Thyroid gland (tissue), 4 donors: ENCODE measurements at regions not wholly inside any gene's neighbourhood (a gene's known extent, or its start where the extent isn't known, plus 50 kb on each side); places are given as distances from the start of the nearest gene placed in this dataset.

Source experiments
- DNase-seq, 2 donors: peaks; one replicate each; pipeline ENCODE4 v3.0.0-alpha.2; 2019
- H3K27ac ChIP-seq, 3 donors: fragments of 200-600 bp; sonication (generic); 1 replicate in 2 of 3; 2 replicates in 1 of 3; pipeline ENCODE4 v1.5.1; 2016 to 2019; ENCODE audit warnings: mild to moderate bottlenecking in 1 of 3, moderate library complexity in 1 of 3
- H3K27me3 ChIP-seq: fragments of 200-600 bp; sonication (generic); one replicate; pipeline ENCODE4 v1.5.1; 2019
- H3K36me3 ChIP-seq, 2 donors: fragments of 200-600 bp; sonication (generic); one replicate each; pipeline ENCODE4 v1.5.1; 2016 to 2019
- H3K4me1 ChIP-seq, 2 donors: fragments of 200-600 bp; sonication (generic); one replicate each; pipeline ENCODE4 v1.5.1; 2017 to 2019
- H3K4me3 ChIP-seq, 3 donors: fragments of 200-600 bp; sonication (generic); replicated peaks in 1 of 3; 1 replicate in 2 of 3; 2 replicates in 1 of 3; pipeline ENCODE4 v1.5.1; 2016; ENCODE audit warnings: mild to moderate bottlenecking in 1 of 3
- H3K9me3 ChIP-seq: fragments of 200-600 bp; sonication (generic); one replicate; pipeline ENCODE4 v1.5.1; 2017
- POLR2A ChIP-seq, 2 donors: fragments of 450-650 bp; IDR thresholded peaks; one replicate each; pipeline ENCODE4 v1.6.1; 2017; ENCODE audit warnings: antibody characterized with exemption in 2 of 2, mild to moderate bottlenecking in 2 of 2, moderate library complexity in 1 of 2
- WGBS, 2 donors: methylation state at CpG; one replicate each; pipeline ENCODE4 v1.1.5; 2017; 5-methylcytosine and 5-hydroxymethylcytosine counted together
- intact Hi-C: fragments of 100-400 bp; cut with DNase I; formaldehyde crosslinking; loops from one replicate; pipeline ENCODE4 v1.15.1; 2023
- TF ChIP-seq, protein P1 (sequence below), 6 experiments: fragments of 200-600 bp in 3 of 6; fragments of 450-650 bp in 3 of 6; sonication (generic) in 3 of 6; IDR thresholded peaks; one replicate each; pipeline ENCODE4 v1.5.1; 2016 to 2019; ENCODE audit warnings: antibody characterized with exemption in 6 of 6, mild to moderate bottlenecking in 2 of 6, inconsistent platforms in 1 of 6, moderate library complexity in 1 of 6

DNA sequence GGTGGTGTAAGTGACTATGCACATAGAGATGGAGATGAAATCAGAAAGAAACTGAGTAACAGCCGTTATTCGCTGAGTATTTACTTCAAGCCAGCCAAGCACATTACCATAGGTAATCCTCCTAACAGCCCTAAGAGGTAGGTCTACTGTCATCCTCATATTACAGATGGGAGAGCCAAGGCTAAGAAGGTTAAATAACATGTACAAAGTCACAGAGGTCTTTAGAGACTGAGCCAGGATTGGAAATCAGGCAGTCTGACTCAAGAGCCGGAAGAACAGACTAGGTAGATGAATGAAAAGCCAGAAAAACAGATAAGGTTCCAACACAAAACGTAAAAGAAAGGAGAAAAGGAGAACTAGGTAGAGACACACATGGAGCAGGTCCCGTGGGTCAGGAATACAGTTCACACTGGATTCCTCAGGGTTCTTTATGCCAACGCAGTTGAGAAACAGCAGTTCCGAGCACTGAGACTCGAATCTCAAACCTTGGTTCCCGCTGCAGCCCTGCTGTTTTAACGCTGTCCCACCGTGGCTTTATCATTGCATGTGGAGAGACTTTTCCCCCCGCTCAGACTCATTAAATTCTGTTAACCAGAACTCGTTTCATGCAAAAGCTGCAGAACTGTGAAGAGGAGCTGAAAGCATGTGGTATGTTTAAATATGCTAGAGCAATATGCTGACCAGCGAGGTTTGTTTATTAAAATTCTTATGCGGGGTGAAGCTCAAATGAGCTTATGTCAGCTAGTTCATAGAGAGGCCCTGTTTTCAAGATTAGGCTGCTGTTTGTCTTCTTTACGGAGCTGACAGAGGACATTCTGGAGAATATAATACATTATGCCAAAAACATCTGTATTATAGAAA is 537.9 kb downstream of the CD83 start:
- WGBS, 2 donors: 74% methylated on average over 16 of the region's 16 CpGs
- Histone ChIP-seq H3K27me3 (no peaks in the 10 kb centered on the region), H3K36me3 (no peaks in the 10 kb centered on the region), H3K4me3 (no peak overlapping the region), H3K27ac (no peak overlapping the region), H3K9me3 (no peaks in the 10 kb centered on the region), H3K4me1 (peaks cover 0 to 6% of the 10 kb centered on the region in 2 donors)
- no peak for DNase-seq
- intact Hi-C loops: no loop called here
- TF ChIP-seq, protein P1, sequence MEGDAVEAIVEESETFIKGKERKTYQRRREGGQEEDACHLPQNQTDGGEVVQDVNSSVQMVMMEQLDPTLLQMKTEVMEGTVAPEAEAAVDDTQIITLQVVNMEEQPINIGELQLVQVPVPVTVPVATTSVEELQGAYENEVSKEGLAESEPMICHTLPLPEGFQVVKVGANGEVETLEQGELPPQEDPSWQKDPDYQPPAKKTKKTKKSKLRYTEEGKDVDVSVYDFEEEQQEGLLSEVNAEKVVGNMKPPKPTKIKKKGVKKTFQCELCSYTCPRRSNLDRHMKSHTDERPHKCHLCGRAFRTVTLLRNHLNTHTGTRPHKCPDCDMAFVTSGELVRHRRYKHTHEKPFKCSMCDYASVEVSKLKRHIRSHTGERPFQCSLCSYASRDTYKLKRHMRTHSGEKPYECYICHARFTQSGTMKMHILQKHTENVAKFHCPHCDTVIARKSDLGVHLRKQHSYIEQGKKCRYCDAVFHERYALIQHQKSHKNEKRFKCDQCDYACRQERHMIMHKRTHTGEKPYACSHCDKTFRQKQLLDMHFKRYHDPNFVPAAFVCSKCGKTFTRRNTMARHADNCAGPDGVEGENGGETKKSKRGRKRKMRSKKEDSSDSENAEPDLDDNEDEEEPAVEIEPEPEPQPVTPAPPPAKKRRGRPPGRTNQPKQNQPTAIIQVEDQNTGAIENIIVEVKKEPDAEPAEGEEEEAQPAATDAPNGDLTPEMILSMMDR (IDR thresholded peaks at IDR 0.05): no peak
- no peak for TF ChIP-seq POLR2A (IDR thresholded peaks at IDR 0.05)

- Histone ChIP-seq H3K27me3 (no peaks in the 10 kb centered on the region), H3K4me3 (no peak overlapping the region), H3K27ac (no peak overlapping the region), H3K4me1 (peaks cover 6 to 12% of the 10 kb centered on the region in 2 donors), H3K9me3 (no peaks in the 10 kb centered on the region), H3K36me3 (no peaks in the 10 kb centered on the region)
- no peak for DNase-seq
- no peak for TF ChIP-seq POLR2A (IDR thresholded peaks at IDR 0.05)
- TF ChIP-seq, protein P1 (IDR thresholded peaks at IDR 0.05): no peak
- intact Hi-C loops: no loop called here
- WGBS, 2 donors: 44 to 48% methylated on average over 4 of the region's 4 CpGs
Observed at GRCh38 chr6:14656078-14656521, 538.5 kb downstream of the CD83 start.

DNA sequence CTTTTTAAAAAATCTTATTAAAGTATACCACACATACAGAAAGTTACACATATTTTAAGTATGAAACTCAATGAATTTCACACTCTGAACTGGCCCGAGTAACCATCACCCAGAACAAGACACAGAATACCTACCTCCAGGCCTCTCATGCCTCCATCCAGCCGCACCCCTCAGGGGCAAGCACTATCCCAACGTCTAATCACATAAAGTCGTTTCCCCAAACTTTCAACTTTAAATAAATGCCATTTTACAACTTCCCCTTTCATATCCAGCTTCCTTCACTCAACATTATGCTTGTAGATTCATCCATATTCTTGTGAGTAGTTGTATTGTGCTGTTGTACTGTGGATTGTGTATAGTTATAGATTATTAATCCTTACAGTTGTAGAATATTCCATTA is 539.1 kb downstream of the CD83 start:
- intact Hi-C loops: no loop called here
- WGBS, 2 donors: 61 to 68% methylated on average over 4 of the region's 4 CpGs
- H3K4me1 ChIP-seq: peaks cover 11 to 18% of the 10 kb centered on the region in 2 donors
- H3K27me3 ChIP-seq: no peaks in the 10 kb centered on the region
- no peak overlapping the region for H3K27ac ChIP-seq
- H3K36me3 ChIP-seq: no peaks in the 10 kb centered on the region
- no peak overlapping the region for H3K4me3 ChIP-seq
- no peak for TF ChIP-seq POLR2A (IDR thresholded peaks at IDR 0.05)
- TF ChIP-seq, protein P1 (IDR thresholded peaks at IDR 0.05): no peak
- H3K9me3 ChIP-seq: no peaks in the 10 kb centered on the region
- DNase-seq: no peak

DNA sequence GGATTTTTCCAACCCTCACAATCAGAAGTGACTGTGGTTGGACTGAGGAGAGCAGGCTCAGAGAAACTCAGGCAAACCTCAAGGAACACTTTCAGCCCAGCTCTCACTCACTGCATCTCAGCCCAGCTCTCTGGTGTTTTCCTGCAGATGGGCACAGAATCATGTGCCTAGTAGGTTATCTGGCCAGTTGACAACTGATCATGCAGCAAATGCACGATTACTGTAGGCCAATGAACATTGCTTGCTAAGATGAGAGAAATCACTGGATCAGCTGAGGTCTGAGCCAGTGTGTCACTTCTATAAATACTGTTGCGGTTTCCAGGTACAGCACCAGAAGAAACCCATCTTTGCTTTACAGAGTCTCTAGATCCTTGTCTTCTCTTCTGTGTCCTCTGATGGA is 540.5 kb downstream of the CD83 start:
- TF ChIP-seq, protein P1 (IDR thresholded peaks at IDR 0.05): no peak
- no peak for TF ChIP-seq POLR2A (IDR thresholded peaks at IDR 0.05)
- DNase-seq: no peak
- 76 to 100% methylated on average over 2 of the region's 2 CpGs for WGBS, 2 donors

DNA sequence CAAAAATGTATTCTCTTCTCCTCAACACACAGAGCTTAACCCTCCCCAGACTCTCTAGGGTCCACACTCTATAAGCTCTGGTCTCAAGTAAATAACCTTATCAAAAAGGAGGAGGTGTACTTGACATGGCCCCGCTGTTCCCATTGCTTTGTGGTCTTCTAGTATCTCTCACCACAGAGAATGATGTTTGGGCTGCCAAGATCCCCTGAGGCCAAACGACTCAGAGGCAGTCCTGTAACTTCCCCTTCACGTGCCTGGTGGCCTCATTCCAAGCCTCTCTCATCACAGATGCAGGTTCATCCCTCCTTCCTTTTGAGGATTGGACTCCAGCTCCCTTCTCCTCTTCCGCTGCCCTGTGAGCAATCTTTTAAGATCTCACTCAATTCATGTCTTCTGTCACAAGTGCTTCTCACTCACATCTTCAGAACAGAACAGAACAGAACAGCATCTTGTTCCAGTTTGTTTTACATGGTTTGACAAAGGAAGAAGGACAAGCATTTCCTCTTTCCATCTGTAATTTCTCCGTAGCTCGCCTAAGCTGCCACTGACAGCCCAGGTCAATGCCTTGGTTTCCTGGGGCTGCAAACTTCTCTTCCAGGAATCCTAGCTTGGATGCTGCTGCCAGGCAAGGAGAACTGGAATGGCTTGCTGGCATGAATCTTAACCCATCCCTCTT is 541.5 kb downstream of the CD83 start:
- intact Hi-C loops: no loop called here
- Histone ChIP-seq H3K9me3 (no peaks in the 10 kb centered on the region), H3K4me3 (no peak overlapping the region), H3K4me1 (peaks cover 15 to 17% of the 10 kb centered on the region in 2 donors), H3K36me3 (no peaks in the 10 kb centered on the region), H3K27me3 (no peaks in the 10 kb centered on the region), H3K27ac (no peak overlapping the region)
- DNase-seq: no peak
- WGBS, 2 donors: 67 to 72% methylated on average over 6 of the region's 6 CpGs
- no peak for TF ChIP-seq POLR2A (IDR thresholded peaks at IDR 0.05)

More for the DNA sequence above, 540.5 kb downstream of the CD83 start:
- H3K27ac ChIP-seq: no peak overlapping the region
- peaks cover 15 to 17% of the 10 kb centered on the region in 2 donors for H3K4me1 ChIP-seq
- H3K9me3 ChIP-seq: no peaks in the 10 kb centered on the region
- no peaks in the 10 kb centered on the region for H3K36me3 ChIP-seq
- H3K27me3 ChIP-seq: no peaks in the 10 kb centered on the region
- intact Hi-C loops: no loop called here
- no peak overlapping the region for H3K4me3 ChIP-seq
